Activated CD8-positive, alpha-beta T cell treated with anti-CD3 and anti-CD28 coated beads for 36 hours (primary cell): ENCODE measurements at regions not wholly inside any gene's neighbourhood (a gene's known extent, or its start where the extent isn't known, plus 50 kb on each side); places are given as distances from the start of the nearest gene placed in this dataset.

Source experiments
- ATAC-seq: fragments of 200-7000 bp; cut with Tn5 transposase; one replicate; pipeline ENCODE4 v1.10.0; 2021; ENCODE audit warnings: mild to moderate bottlenecking, moderate library complexity
- CTCF ChIA-PET: fragments of 350-600 bp; sonication (Branson Sonifier 250); formaldehyde crosslinking; loops from one replicate; lab custom pipeline; 2021; ENCODE audit warnings: antibody characterized with exemption; lab: Charles Lee
- POLR2A ChIA-PET: fragments of 350-600 bp; sonication (Branson Sonifier 250); formaldehyde crosslinking; loops from one replicate; lab custom pipeline; 2021; ENCODE audit warnings: antibody characterized with exemption; lab: Charles Lee
- DNase-seq: peaks from one replicate; pipeline ENCODE4 v3.0.0-alpha.2; 2020
- H3K27ac Mint-ChIP-seq: one replicate; pipeline ENCODE4 v1.8.0; 2021; ENCODE audit warnings: mild to moderate bottlenecking, mixed read lengths
- H3K27me3 Mint-ChIP-seq: one replicate; pipeline ENCODE4 v1.8.0; 2021; ENCODE audit warnings: mixed read lengths
- H3K36me3 Mint-ChIP-seq: one replicate; pipeline ENCODE4 v1.8.0; 2021; ENCODE audit warnings: low read depth, mixed read lengths
- H3K4me1 Mint-ChIP-seq: one replicate; pipeline ENCODE4 v1.8.0; 2021; ENCODE audit warnings: low read depth, mixed read lengths
- H3K4me3 Mint-ChIP-seq: one replicate; pipeline ENCODE4 v1.8.0; 2021; ENCODE audit warnings: mild to moderate bottlenecking, moderate library complexity, mixed read lengths
- H3K9me3 Mint-ChIP-seq: one replicate; pipeline ENCODE4 v1.8.0; 2021; ENCODE audit warnings: mixed read lengths
- intact Hi-C: fragments of 100-400 bp; cut with micrococcal nuclease; formaldehyde crosslinking; loops from one replicate; pipeline ENCODE4 v1.10.0; 2022
- TF ChIP-seq, protein P1 (sequence below): fragments of 200-600 bp; IDR thresholded peaks from one replicate; pipeline ENCODE4 v1.8.0; 2022; ENCODE audit warnings: antibody characterized with exemption, mild to moderate bottlenecking

DNA sequence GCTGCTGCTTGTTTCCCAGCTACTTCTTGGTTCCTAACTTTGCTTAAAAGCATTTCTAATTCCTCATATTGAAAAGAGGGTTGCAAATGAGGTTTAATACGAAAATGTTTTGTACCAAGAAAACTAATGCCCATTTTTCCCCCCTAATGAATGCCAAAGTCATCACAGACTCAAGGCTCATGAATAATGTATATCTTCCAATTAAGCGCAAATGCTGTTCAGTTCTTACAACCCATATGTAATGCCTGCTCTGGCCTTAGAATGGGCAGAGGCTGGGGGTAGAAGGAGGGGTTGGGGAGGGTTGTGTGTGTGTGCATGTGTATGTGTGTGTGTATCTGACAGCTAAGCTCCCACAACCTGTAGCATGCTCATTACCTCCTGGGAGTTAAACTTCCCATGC is 901.7 kb downstream of the KCNMA1 start:
- POLR2A ChIA-PET = no interaction called here
- peaks cover 1% of the 10 kb centered on the region for H3K9me3 Mint-ChIP-seq
- no peaks in the 10 kb centered on the region for H3K36me3 Mint-ChIP-seq
- H3K4me1 Mint-ChIP-seq = no peaks in the 10 kb centered on the region
- DNase-seq (no peak), ATAC-seq (no peak)
- CTCF ChIA-PET = no interaction called here
- no peaks in the 10 kb centered on the region for H3K27me3 Mint-ChIP-seq
- H3K4me3 Mint-ChIP-seq = no peak overlapping the region
- TF ChIP-seq, protein P1, sequence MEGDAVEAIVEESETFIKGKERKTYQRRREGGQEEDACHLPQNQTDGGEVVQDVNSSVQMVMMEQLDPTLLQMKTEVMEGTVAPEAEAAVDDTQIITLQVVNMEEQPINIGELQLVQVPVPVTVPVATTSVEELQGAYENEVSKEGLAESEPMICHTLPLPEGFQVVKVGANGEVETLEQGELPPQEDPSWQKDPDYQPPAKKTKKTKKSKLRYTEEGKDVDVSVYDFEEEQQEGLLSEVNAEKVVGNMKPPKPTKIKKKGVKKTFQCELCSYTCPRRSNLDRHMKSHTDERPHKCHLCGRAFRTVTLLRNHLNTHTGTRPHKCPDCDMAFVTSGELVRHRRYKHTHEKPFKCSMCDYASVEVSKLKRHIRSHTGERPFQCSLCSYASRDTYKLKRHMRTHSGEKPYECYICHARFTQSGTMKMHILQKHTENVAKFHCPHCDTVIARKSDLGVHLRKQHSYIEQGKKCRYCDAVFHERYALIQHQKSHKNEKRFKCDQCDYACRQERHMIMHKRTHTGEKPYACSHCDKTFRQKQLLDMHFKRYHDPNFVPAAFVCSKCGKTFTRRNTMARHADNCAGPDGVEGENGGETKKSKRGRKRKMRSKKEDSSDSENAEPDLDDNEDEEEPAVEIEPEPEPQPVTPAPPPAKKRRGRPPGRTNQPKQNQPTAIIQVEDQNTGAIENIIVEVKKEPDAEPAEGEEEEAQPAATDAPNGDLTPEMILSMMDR = no peak
- H3K27ac Mint-ChIP-seq = no peak overlapping the region
- intact Hi-C loops = no loop called here

DNA sequence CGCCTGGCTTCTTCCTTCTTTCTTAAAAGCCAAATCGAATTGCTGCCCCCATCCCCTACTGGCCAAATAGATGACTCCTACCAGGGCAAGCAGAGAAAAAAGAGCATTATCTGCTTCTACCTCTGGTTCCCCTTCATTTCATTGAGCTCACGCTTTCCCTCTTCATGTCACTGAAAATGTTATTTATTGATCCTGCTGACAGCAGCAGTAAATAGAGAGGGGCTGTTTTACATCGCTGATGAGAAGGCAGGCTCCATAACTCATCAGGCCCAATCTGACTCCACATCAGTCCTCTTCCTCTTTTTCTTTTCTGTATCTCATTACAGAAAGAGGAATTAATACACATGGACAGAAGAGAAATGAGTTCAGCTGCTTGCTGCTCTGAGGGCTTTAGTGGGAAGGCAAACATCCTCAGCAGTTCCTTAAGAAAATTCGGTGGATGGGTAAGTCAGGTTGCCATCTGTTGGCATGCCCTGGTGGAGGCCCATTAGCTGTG is 904.1 kb downstream of the KCNMA1 start:
- Mint-ChIP-seq H3K4me3 (no peak overlapping the region), H3K36me3 (no peaks in the 10 kb centered on the region), H3K4me1 (no peaks in the 10 kb centered on the region), H3K27ac (no peak overlapping the region), H3K9me3 (peaks cover 4% of the 10 kb centered on the region), H3K27me3 (no peaks in the 10 kb centered on the region)
- TF ChIP-seq, protein P1 = no peak
- POLR2A ChIA-PET = no interaction called here
- intact Hi-C loops = no loop called here
- CTCF ChIA-PET = no interaction called here
- DNase-seq (no peak), ATAC-seq (no peak)

DNA sequence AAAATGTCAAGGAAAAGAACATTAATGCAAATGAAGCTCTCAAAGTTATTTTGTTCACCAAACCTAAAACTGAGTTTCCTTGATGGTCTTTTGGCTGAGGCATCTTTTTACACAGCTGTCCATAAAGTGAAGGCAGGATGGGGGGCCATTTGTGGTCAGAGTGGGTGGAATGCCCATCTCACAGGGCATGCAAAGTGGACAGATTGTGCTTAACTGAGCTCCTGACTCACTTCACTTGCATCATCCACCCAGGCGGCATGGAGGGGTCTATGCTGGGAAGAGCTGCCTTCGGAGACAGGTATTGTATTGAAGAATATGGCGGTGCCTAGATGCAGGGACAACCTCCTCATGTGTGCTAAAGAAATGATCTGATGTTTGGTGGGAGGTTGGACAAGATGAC is 905.3 kb downstream of the KCNMA1 start:
- Mint-ChIP-seq H3K27ac (no peak overlapping the region), H3K4me1 (no peaks in the 10 kb centered on the region)

DNA sequence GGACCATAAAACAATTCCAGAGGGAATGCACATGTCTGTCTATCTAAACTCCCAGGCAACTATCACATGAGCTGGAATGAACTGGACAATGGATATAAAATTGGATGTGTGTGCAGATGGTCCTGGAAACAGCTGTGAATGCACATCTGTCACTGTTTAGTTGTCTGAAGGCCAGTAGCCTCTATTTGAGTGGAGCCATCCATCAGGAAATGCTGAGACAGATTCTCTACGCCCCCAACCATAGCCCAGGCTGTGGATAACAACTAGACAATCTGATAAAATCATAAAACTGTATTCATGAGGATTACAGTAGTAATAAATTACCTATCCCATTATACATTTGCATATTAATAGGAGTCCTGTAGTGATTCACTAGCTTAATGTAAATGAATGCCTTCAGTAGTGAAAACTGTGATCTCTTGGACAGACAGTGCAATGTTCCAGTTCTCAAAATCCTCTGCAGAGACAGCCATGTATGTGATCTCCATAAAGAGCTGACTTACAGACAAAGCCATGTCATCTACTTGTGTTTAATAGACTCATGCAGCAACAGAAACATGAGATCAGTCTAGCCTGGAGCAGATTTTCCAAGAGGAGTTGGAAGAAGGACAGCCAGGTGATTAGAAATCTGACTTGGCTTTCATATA is 907.6 kb downstream of the KCNMA1 start:
- Mint-ChIP-seq H3K36me3 (no peaks in the 10 kb centered on the region), H3K4me1 (no peaks in the 10 kb centered on the region), H3K4me3 (no peak overlapping the region), H3K27me3 (no peaks in the 10 kb centered on the region), H3K9me3 (peaks cover 4% of the 10 kb centered on the region), H3K27ac (no peak overlapping the region)
- ATAC-seq (no peak), DNase-seq (no peak)
- TF ChIP-seq, protein P1 = no peak
- CTCF ChIA-PET = no interaction called here
- intact Hi-C loops = no loop called here
- POLR2A ChIA-PET = no interaction called here

More for the DNA sequence above, 905.3 kb downstream of the KCNMA1 start:
- Mint-ChIP-seq H3K4me3 (no peak overlapping the region), H3K27me3 (no peaks in the 10 kb centered on the region), H3K36me3 (no peaks in the 10 kb centered on the region), H3K9me3 (peaks cover 4% of the 10 kb centered on the region)
- no peak for DNase-seq
- TF ChIP-seq, protein P1 = no peak
- intact Hi-C loops = no loop called here
- ChIA-PET CTCF (no interaction called here), POLR2A (no interaction called here)
- ATAC-seq = no peak

DNA sequence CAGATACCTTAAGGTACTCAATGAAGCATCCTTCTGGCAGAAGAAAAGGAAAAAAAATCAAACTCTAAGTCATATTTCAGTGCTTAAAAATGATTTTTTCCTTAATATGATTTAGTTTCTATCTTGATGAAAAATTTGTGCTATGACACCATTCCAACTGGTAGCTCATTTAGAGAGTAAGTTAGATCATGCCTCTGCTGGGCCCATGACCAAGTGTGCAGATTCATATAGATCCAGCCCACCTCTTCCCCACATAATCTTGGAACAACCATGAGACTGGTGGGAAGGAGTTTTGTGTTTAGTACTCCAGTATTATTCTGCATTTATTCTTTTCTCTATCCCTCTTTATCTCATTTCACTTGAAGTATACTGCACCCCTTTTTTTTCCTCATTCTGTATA is 908.3 kb downstream of the KCNMA1 start:
- ChIA-PET POLR2A (no interaction called here), CTCF (no interaction called here)
- H3K36me3 Mint-ChIP-seq = no peaks in the 10 kb centered on the region
- H3K27me3 Mint-ChIP-seq = no peaks in the 10 kb centered on the region
- ATAC-seq (no peak), DNase-seq (no peak)
- H3K27ac Mint-ChIP-seq = no peak overlapping the region
- peaks cover 4% of the 10 kb centered on the region for H3K9me3 Mint-ChIP-seq
- no peak overlapping the region for H3K4me3 Mint-ChIP-seq
- no peaks in the 10 kb centered on the region for H3K4me1 Mint-ChIP-seq
- TF ChIP-seq, protein P1 = no peak
- intact Hi-C loops = no loop called here
